NCI-H128 (cell line): ENCODE measurements at regions not wholly inside any gene's neighbourhood (a gene's known extent, or its start where the extent isn't known, plus 50 kb on each side); places are given as distances from the start of the nearest gene placed in this dataset.
"Not testable (repeated sequence)": the region's sequence is repeated elsewhere in the genome, so short reads cannot be mapped to it uniquely, and the experiment has no call there.

Source experiments
- DNase-seq: peaks from one replicate; lab custom pipeline; 2025; ENCODE audit not compliant: unreplicated experiment; lab: John Stamatoyannopoulos, UW

- DNase-seq: no peak
Measured at GRCh38 chr7:94104301-94104700, 100.1 kb upstream of the BET1 start.

GRCh38 chr7:94109556-94109955, 105.4 kb upstream of the BET1 start:
- no peak for DNase-seq

GRCh38 chr7:94111009-94111408, 106.9 kb upstream of the BET1 start:
- DNase-seq: no peak

DNA sequence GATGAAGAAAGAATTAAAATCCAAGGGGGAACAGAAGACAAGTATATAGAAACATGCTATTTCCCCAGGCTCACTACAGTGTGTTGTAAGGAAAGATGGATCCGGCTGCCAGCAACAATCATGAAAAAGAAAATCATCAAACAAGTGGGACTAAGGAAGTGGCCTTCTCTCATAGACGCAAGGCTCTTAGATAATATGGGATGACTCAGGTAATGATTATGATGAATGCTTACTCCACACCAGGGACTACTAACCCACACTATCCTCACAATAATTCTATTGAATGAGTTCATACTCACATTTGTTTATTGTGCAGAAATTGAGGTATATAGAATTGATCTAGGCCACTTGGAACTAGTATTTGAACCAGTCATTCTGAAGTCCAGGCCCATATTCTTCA, 111.2 kb upstream of the BET1 start:
- no peak for DNase-seq

DNA sequence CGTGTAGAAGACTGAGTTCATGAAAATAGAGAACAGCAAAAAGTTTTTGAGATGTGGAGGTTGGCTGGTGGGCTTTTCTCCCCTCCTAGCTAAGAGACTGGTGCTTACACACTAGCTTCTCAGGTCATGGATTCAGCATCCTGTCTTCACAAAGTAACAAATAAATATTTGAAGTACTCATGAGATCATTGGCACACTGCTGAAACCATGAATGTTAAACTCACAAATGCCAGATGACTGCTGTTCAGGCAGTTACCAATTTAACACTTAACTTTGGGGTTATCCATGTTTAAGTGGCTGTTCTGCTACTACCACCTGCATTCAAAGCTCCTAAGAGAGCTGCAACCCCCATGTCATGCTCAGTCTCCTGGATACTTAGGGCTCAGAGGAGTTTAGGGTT, 119.0 kb upstream of the BET1 start:
- DNase-seq: no peak

DNA sequence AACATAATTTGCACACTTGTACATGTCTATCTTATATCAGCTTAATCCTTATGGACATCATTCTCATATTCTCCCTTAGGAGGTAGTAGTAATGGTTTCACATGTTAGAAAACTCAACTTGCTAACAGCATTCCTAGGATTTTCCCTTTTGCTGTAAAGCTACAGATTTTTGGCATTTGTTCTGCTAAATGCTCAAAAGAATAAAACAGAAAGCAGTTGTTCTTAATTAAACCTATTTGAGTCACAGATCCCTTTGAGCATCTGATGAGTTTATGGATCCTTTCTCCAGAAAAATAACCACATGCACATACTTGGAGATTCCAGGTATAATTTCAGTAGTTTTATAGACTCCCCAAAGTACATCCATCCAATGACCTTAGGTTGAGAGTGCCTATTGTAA, 122.9 kb upstream of the BET1 start:
- no peak for DNase-seq

DNA sequence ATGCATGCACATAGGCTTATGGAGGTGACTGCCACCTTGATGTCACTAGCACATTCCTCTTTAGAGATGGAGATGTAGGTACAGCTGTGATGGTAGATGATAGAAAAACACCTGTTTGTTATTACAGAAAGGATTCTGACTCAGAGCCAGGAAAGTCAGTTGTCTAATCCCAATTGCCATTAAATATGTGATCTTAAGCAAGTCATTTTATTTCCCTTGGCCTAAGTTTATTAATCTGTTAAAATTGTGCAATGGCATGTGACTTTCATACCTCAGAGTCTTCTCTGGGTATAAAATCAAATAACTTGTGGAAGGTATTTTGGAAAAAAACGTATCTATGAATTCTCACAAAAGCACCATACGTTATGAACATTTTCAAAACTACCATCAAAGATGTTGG, 123.9 kb upstream of the BET1 start:
- DNase-seq: no peak

DNA sequence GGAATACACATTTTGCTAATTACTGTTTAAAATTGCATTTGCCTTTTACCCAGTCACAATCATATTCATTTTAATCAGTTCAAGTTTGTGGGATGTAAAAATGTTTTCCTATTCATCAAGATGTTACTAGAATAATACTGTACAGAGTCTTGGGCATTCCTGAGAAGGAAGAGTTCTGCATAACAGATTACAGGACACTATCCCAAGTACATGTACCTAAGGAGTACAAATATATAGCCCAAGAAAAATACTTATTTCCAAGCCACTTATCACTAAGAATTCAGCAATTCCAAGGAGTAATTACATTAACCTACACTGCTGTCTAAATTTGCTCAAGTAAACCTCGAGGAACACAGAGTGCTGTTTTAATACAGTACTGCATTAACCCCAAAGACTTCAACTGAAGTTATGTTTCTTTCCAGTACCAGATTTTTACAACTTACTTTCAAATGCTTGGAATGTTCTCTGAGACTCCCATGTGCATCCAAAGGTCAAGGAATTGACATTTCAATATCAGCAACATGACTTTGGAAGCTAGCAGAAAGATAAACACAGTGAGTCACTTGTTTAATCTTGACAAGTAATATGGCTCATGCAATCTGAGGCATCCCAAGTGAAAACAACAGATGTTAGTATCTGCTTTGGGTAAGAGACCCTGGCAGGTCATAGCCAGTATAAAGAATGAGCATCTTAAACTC, 125.4 kb upstream of the BET1 start:
- DNase-seq: no peak

DNA sequence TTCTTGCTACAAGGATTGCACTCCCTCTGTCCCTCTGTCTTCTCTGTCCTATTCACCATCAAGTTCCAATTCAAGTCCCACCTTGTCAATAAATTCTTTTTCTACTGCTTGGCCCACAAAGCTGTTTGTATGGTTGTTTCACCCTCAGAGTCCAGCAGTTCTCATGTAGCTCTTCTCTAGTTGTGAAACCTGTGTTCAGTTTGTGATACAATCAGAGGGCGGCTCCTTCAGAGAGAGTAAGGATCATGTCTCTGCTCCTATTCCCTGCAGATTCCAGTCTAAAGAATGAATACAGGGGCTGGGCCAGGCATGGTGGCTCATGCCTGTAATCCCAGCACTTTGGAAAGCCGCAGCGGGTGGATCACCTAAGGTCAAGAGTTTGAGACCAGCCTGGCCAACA, 126.6 kb upstream of the BET1 start:
- DNase-seq: no peak

DNA sequence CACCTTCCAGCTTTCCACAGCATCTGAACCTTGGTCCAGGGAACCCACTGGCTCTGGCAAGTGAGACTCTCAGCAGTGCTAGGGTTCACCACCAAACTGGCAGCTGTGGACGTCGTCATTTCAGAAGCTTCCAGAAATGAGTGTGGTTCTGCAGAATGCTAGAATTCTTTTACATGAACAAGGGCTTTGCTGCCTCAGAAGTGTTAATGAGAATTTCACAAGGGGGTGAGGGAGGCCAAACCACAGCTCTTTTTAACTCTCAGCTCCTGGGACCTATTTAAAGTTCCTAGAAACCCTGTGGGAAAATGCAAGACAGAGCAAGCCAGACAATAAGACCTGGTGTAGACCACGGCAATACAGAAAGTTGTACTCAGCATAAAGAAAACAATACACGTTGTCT, 129.3 kb upstream of the BET1 start:
- DNase-seq: no peak

GRCh38 chr7:94135180-94135579, 131.0 kb upstream of the BET1 start:
- DNase-seq: no peak

GRCh38 chr7:94142281-94142680, 138.1 kb upstream of the BET1 start:
- DNase-seq: no peak

GRCh38 chr7:94145602-94146001, 141.4 kb upstream of the BET1 start:
- no peak for DNase-seq

DNA sequence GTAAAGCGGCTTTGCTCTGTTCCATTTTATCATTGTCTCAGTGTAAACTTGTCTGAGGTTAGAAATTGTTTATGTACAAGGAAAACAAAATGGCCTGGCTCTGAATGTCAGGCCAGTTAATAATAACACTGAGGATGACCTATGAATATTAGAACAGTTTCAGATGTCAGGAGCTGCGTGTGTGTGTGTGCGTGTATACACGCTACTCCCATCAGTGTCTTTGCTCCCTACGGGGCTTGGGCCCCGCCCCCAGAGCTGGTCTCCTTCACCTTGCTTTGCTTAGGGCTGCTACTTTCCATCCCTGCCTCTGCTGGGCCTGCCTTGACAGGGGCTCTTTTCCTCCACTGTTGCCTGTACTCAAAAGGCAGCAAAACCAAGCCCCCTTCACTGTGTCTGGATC, 142.3 kb upstream of the BET1 start:
- no peak for DNase-seq

DNA sequence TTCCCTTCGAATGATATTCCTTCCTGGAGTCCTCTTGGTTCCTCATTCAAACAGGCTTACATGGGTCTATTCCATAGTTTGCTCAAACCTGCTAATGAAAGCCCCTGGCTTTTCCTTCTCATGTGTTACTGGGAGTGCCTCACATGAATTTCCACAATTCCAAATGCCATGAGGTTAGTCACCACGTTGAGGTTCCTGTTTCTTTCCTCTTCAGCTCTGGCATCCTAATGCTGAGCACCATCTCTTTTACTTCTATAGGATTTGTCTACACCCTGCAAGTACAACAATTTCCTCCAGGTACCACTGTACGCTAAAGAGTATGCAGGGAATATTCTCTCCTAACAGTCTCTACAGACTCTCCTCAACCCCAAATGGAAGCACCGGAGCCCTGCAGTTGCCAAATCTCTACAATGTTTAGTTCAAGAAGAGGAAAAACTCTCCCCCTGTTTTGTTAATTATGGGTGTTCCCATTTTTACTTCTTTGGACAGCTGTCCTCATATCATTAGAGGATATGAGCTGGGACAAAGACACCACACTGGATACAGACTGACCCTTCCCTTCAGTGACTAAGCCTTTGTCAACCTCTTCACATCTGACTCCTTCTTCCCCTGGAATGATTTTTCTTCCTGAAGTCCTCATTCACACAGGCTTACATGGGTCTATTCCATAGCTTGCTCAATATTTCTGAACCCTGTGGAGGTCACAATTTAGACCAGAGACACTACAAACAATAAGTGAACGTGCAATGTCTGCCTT, 145.8 kb upstream of the BET1 start:
- DNase-seq: no peak

- no peak for DNase-seq
Measured at GRCh38 chr7:94154182-94154581, 150.0 kb upstream of the BET1 start.

DNA sequence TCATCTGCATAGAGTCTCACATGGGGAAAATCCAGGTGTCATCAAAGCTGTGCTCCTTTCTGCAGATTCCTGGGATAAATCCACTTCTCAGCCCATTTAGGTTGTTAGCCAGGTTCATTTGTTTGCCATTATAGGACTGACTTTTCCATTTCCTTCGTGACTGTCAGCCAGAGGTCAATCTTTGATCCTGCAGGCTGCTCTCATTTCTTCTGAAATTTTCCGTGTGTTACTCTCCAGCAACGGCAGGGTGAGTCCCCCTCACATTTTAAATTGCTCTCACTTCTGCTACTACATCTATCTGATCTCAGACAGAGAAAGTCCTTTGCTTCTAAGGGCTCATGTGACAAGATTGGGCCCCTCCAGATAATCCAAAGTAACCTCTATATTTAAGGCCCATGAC, 150.7 kb upstream of the BET1 start:
- no peak for DNase-seq

DNA sequence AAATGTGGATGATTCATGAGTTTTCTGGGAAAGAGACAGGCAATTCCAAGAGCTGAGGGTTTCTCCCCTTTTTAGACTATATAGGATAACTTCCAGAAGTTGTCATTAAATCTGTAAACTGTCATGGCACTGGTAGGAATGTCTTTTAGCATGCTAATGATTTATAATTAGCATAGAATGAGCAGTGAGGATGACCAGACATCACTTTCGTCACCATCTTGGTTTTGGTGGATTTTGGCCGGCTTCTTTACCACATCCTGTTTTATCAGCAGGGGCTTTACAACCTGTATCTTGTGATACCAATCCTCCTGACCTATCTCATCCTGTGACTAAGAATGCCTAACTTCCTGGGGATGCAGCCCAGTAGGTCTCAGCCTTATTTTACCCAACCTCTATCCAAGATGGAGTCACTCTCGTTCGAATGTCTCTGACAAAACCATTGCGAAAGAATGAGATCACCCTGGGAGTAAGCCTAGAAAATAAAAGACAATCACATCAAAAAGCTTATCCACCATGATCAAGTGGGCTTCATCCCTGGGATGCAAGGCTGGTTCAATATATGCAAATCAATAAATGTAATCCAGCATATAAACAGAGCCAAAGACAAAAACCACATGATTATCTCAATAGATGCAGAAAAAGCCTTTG, 153.6 kb upstream of the BET1 start:
- DNase-seq: not testable (repeated sequence)

DNA sequence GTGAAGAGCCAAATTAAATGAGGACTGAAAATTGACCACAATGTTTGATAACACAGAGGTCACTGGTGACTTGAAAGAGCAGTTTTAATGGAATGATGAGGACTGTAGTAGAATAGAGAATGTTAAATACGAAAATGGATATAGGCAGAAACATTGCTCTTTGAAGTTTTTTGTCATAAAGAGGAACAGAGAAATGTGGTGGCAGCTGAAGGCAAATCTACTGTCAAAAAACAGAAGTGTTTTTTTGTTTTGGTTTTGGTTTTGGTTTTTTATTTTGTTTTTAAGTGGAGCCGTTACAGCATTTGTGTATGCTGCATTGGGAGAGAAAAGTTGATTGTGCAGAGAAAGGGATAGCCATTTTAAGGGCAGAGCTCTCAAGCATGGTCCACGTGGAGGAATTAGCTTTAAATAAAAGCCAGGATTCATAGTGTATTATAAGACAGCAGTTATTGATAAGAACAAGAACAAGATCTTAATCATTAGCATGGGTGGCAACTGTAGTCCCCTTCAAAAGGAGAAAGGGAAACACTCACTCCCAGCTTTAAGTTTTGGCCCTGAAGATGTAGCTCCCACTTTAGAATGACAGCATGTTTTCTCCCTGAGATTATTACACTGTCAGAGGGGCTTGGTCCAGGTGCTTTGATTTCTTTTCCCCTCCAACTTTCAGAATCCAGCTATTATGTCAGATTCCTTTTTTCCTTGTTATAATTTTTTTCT, 156.7 kb upstream of the BET1 start:
- DNase-seq: no peak

DNA sequence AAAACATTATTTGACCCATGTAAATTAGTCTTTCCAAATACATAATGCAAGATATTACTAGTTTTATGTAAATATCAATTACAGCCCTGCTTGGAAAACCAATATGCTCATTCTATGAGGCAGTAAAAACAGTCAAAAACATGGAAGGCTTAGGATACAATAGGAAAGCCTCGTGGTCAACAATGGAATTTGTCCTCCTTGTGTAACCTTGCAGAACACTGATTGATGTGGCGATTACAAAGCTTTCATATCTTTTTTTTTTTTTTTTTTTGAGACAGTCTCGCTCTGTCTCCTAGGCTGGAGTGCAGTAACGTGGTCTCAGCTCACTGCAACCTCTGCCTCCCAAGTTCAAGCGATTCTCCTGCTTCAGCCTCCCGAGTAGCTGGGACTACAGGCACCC, 157.3 kb upstream of the BET1 start:
- no peak for DNase-seq

DNA sequence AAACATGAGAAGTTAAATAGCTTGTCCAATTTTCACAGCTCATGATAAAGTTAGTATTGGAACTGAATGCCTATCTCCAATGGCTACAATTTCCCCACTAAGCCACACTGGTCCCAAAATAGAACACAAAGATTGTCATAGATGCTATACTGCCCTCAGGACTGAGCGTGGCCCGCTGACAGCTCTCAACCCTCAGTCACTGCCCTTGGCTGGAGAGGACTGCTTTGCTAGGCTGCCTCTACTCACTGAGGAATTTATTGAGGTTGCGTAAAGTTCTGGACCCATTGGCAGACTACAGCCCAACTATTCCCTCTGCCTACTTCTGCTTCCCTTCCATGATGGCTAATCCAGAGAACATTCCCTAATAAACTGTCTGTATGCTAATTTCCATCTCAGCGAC, 165.5 kb upstream of the BET1 start:
- no peak for DNase-seq

GRCh38 chr7:94170836-94171235, 166.7 kb upstream of the BET1 start:
- no peak for DNase-seq
